ENCODE measurements at regions not wholly inside any gene's neighbourhood (a gene's known extent, or its start where the extent isn't known, plus 50 kb on each side); places are given as distances from the start of the nearest gene placed in this dataset.

- no peak for DNase-seq
Measured at GRCh38 chr1:82844911-82845827, 1044.4 kb downstream of the ADGRL2 start.

DNA sequence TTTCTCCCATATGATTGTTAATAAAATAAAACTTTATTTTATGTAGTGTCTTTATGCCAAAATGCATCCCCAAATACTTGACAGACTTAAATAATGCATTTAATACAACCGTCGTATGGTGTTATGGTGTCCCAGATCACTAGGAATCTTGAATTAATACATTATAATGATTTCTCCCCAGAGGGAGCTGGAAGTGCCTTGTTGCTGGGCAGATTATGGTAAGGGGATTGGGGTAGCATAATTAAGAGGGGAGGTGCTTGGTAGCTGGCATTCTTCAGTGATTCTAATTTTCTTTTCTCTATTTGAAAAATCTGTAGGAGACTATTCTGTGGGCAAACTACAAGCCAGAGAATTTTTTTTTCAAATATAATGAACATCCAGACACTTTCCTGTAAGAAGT lies 1043.7 kb downstream of the ADGRL2 start:
- DNase-seq, result no peak

DNA sequence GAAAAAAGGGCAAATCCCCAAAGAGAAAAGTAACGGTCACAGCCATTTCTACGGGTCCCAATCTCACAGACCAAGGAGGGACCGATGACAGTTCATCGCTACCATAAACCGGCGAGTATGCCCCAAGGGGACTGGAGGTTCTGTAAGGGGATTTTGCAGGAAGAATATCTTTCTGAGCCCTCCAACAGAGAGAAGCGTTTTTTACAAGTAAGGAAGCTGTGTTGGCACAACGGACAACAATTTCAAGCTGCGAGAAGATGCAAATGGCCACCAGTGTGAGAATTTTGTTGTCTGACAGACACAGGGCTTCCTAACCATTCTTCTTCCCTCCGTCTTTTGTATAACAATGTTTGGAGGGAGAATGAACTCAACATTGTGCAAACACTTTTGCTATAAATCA lies 1043.1 kb downstream of the ADGRL2 start:
- DNase-seq, result no peak

DNA sequence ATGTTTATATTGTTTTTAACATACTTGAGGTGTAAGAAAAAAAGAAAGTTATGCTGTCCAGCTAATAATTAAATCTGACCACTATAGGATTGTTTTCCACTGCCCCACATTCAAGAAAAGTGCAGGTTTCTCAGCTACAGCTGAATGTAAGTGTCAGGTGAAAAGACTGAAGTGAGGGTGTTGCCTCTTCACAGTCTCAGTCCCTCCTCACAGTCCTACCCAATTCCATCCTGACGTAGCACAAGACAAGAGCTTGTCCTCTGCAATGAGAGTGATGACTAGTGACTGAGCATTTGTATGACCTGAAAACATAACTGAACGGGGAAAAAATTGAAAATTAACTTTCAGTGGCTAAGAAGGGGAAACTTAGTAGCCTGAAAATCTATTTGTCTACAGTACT lies 1039.5 kb downstream of the ADGRL2 start:
- DNase-seq, result no peak

GRCh38 chr1:82837766-82838465 lies 1037.2 kb downstream of the ADGRL2 start:
- no peak for DNase-seq

DNA sequence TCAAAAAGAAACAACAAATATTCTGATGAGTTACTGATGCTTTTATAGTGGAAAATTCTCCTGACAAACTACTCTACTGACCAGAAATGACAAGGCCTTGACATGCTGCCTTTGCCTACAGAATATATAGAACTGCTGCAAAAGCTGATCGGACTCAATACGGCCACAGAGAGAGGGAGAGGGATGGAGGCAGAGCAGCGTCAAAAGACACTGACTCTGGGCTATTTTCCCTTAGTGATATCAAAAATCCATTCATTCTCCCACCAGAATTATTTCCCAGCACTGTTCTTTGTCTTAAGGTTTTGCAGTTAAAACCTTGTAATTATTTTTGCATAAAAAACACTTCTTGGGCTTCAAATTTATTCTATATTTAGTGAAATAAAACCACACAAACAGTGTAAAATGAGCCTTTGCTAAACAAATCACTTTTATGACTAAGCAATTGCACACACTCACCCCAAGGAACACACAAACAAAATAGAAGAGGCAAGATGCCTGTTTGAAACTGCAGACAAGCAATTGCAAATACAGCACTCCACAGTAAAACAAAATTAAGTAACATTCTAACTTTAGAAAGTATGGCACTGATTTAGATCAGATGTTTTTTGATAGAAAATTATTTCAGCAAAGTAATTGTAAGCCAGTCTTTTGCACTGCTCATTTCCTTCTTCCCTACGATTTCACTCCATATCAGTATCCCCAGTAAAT lies 1036.4 kb downstream of the ADGRL2 start:
- DNase-seq, result no peak

GRCh38 chr1:82836213-82836972 lies 1035.7 kb downstream of the ADGRL2 start:
- DNase-seq, result no peak

DNA sequence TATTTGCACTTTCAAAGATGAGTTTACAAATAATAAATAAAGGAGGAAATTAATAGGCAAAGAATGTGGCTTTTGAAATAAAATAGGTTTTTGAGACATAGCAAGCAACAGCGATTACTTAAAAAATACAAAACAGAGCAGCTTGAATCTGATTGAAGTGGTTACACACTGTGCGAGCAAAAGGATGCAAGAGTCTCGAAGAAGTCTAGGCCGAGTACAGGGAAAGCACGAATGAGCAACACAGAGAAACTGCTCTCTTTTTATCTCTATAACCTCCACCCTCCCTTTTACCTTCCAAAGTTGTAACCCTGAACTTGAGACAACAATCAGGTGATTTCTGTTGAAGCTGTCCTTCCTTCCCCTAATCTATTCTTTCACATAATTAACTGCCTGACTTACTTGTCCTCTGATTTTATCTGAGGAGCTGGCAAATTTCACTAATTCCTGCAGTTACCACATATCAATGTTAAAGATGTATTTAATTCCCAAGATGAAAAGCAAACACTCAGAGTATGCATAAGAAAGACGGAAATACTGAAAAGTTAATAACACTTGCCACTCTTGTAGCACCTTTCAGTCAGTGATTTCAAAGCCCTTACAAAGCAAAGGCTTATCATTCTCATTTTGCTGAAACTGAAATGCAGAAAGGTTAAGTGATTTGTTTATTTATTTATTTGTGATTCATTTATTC lies 1030.1 kb downstream of the ADGRL2 start:
- DNase-seq, result no peak

- no peak for DNase-seq
Measured at GRCh38 chr1:82829527-82829926, 1028.8 kb downstream of the ADGRL2 start.

DNA sequence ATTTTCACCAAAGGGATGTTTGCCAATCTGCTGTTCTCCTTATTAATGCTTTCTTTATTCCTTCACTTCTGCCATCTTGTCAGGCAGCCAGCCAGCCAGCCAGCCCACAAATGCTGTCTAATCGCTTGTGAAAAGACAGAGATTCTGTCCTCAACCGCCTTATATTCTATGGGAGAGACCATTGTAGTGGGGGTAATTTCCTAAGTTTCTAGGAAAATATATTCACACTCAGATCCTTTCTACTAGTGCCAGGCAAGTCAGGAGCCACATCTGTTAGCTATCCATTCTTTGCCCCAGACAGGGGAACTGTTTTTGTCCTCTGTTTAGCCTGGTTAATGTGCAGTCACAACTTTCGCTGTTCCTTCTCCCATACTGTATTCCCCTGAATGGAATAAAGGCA lies 1023.1 kb downstream of the ADGRL2 start:
- no peak for DNase-seq

DNA sequence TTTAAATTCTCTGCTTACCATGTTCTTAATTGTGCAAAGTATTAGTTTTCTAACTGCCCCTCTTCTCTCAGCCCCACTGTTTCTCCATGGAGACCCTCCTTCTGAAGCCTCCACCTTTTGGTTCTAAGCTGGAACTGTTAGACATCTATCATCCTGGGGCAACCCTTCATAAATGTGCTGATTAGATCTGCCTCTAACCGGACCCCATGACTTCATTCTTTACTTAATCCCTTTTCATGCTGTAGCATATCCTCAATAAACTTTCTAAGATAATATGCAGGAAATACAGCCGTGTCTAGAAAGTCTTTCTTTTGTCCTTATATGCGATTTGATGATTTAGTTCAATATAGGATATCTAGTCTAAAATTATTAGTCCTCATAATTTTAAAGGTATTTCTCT lies 1020.1 kb downstream of the ADGRL2 start:
- no peak for DNase-seq

DNA sequence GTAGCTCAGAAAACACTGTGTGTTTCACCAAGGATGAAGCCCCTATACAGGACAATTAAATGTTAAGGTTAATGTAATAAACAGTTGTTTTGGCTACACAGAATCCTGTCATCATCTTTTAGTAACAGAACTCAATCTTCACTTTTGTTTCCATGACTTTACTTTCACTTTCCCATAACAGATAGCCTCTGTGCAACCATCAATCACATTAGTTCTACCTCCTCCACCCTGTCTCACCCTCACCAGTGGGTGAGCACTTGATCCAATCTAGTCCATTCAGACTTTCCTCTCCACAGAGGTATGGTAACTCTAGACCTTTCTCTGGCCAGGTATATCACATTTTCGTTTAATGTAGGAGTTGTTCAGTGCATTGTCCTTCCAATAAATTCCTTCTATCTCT lies 1018.5 kb downstream of the ADGRL2 start:
- DNase-seq, result no peak

- DNase-seq, result no peak
Measured at GRCh38 chr1:82818586-82818985, 1017.9 kb downstream of the ADGRL2 start.

- DNase-seq, result no peak
Measured at GRCh38 chr1:82813386-82813785, 1012.7 kb downstream of the ADGRL2 start.

GRCh38 chr1:82810601-82811000 lies 1009.9 kb downstream of the ADGRL2 start:
- DNase-seq, result no peak

DNA sequence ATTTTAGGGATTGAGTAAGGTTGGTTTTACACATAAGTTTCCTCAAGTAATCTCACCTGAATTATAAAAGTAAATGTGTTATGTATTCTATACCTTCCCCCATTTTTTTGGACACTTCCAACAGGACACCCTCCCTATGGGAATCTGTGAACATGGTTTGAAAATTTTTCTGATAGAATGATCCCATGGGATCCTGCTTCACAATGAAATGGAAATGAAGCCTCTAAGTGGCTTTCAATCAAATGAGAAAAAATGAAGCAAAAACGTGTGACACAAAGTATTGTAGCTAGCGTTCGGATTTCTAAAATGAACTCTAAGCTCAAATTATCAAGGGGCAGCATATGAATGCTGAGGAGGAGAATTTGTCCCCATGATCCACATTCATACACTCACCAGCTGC lies 1006.8 kb downstream of the ADGRL2 start:
- no peak for DNase-seq

GRCh38 chr1:82806133-82806532 lies 1005.4 kb downstream of the ADGRL2 start:
- DNase-seq, result no peak

- no peak for DNase-seq
Measured at GRCh38 chr1:82801176-82801575, 1000.4 kb downstream of the ADGRL2 start.

- no peak for DNase-seq
Measured at GRCh38 chr1:82800721-82801120, 1000.0 kb downstream of the ADGRL2 start.

- no peak for DNase-seq
Measured at GRCh38 chr1:82799261-82799660, 998.5 kb downstream of the ADGRL2 start.

- no peak for DNase-seq
Measured at GRCh38 chr1:82795508-82796149, 994.9 kb downstream of the ADGRL2 start.

DNA sequence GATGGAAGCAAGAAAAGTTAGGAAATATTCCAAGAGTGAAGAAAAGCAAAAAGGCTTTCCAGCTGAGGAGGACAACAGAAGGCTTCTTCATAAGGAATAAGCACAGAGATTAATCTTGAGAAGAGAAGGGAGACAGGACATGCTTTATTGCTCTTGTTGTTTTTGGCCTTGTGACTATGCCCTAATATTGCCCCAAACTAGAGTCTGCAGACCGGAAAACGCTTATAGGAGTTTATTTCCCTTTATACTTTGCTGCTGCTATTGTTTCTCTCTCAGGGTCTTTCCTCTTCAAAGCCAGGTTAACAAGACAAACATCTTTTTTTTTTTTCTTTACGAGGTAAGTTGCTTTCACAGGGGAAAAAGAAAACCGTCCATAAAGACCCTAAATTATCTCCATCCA lies 991.4 kb downstream of the ADGRL2 start:
- no peak for DNase-seq
